HepG2 (cell line): ENCODE measurements at regions not wholly inside any gene's neighbourhood (a gene's known extent, or its start where the extent isn't known, plus 50 kb on each side); places are given as distances from the start of the nearest gene placed in this dataset.

Experiments
- MAX ChIP-seq: IDR thresholded peaks from 2 replicates; pipeline ENCODE4 v1.6.1; 2012; ENCODE audit warnings: inconsistent platforms
- RBAK ChIP-seq: sonication (generic); formaldehyde crosslinking; IDR thresholded peaks from 2 replicates; pipeline ENCODE4 v1.5.1; 2020; ENCODE audit warnings: mild to moderate bottlenecking, missing genetic modification reagents
- THAP9 ChIP-seq: sonication (generic); formaldehyde crosslinking; IDR thresholded peaks from 2 replicates; pipeline ENCODE4; 2020; ENCODE audit warnings: missing genetic modification reagents, mild to moderate bottlenecking, borderline replicate concordance
- ZFP36 ChIP-seq: fragments of 150-350 bp; IDR thresholded peaks from 2 replicates; pipeline ENCODE4 v1.6.1; 2018; ENCODE audit warnings: borderline replicate concordance, low read length, low read depth; ENCODE audit not compliant: partially characterized antibody
- ZNF317 ChIP-seq: sonication (generic); formaldehyde crosslinking; IDR thresholded peaks from 2 replicates; pipeline ENCODE4 v1.5.0; 2020; ENCODE audit warnings: mild to moderate bottlenecking, missing genetic modification reagents

GRCh38 chr3:144364737-144365136, 393.1 kb downstream of the DIPK2A start:
- no peak for TF ChIP-seq RBAK
- TF ChIP-seq THAP9 (CRISPR knock-in tag) = no peak
- TF ChIP-seq ZNF317 = no peak
- TF ChIP-seq MAX = no peak
- no peak for TF ChIP-seq ZFP36
